MM.1S (cell line): ENCODE measurements at regions not wholly inside any gene's neighbourhood (a gene's known extent, or its start where the extent isn't known, plus 50 kb on each side); places are given as distances from the start of the nearest gene placed in this dataset.

Experiments
- DNase-seq: peaks from one replicate; pipeline ENCODE4 v3.0.0-alpha.2; 2015
- H2AFZ ChIP-seq: fragments of 300-600 bp; sonication (generic); 2 replicates; pipeline ENCODE4 v1.6.0; 2016; ENCODE audit warnings: antibody characterized with exemption, low read length
- H3F3A ChIP-seq: fragments of 300-600 bp; sonication (generic); 2 replicates; pipeline ENCODE4 v1.6.1; 2016; ENCODE audit warnings: mild to moderate bottlenecking, antibody characterized with exemption, low read length, moderate library complexity, mixed read lengths; ENCODE audit not compliant: insufficient read depth
- H3K27ac ChIP-seq: fragments of 300-600 bp; sonication (generic); 2 replicates; pipeline ENCODE4 v1.5.1; 2016; ENCODE audit warnings: mild to moderate bottlenecking, low read length
- H3K27me3 ChIP-seq: fragments of 300-600 bp; sonication (generic); replicated peaks from 2 replicates; pipeline ENCODE4 v1.6.0; 2016; ENCODE audit warnings: low read length; ENCODE audit not compliant: insufficient read depth
- H3K36me3 ChIP-seq: fragments of 300-600 bp; sonication (generic); replicated peaks from 2 replicates; pipeline ENCODE4 v1.6.1; 2016; ENCODE audit warnings: mild to moderate bottlenecking, low read length, mixed read lengths; ENCODE audit not compliant: insufficient read depth
- H3K4me1 ChIP-seq: fragments of 300-600 bp; sonication (generic); 2 replicates; pipeline ENCODE4 v1.6.1; 2016; ENCODE audit warnings: low read length, mixed read lengths
- H3K4me2 ChIP-seq: fragments of 300-600 bp; sonication (generic); 2 replicates; pipeline ENCODE4 v1.6.0; 2016; ENCODE audit warnings: low read depth, low read length
- H3K4me3 ChIP-seq: fragments of 300-600 bp; sonication (generic); 2 replicates; pipeline ENCODE4 v1.5.1; 2016; ENCODE audit warnings: low read length, mixed read lengths
- H3K79me2 ChIP-seq: fragments of 300-600 bp; sonication (generic); 2 replicates; pipeline ENCODE4 v1.6.1; 2016; ENCODE audit warnings: mixed run types, low read length, mixed read lengths
- H3K9ac ChIP-seq: fragments of 300-600 bp; sonication (generic); 2 replicates; pipeline ENCODE4 v1.6.1; 2016; ENCODE audit warnings: low read length, mixed read lengths
- H3K9me2 ChIP-seq: fragments of 300-600 bp; sonication (generic); replicated peaks from 2 replicates; pipeline ENCODE4 v1.6.1; 2016; ENCODE audit warnings: mild to moderate bottlenecking, low read length, mixed read lengths; ENCODE audit not compliant: insufficient read depth
- H3K9me3 ChIP-seq: fragments of 300-600 bp; sonication (generic); replicated peaks from 2 replicates; pipeline ENCODE4 v1.6.1; 2016; ENCODE audit warnings: mild to moderate bottlenecking, low read length, mixed read lengths; ENCODE audit not compliant: insufficient read depth
- H4K20me1 ChIP-seq: fragments of 300-600 bp; sonication (generic); 2 replicates; pipeline ENCODE4 v1.6.1; 2016; ENCODE audit warnings: mild to moderate bottlenecking, low read length, moderate library complexity, mixed read lengths; ENCODE audit not compliant: insufficient read depth
- EZH2 ChIP-seq: fragments of 300-600 bp; sonication (generic); optimal IDR thresholded peaks from 2 replicates; pipeline ENCODE3; 2017; ENCODE audit warnings: low read depth, mild to moderate bottlenecking, antibody characterized with exemption, low read length, mixed read lengths
- EZH2phosphoT487 ChIP-seq: fragments of 300-600 bp; sonication (generic); IDR thresholded peaks from 2 replicates; pipeline ENCODE4 v1.6.1; 2018; ENCODE audit warnings: antibody characterized with exemption, low read length
- TF ChIP-seq, protein P1 (sequence below): fragments of 300-600 bp; sonication (generic); IDR thresholded peaks from 2 replicates; pipeline ENCODE4 v1.5.1; 2016; ENCODE audit warnings: antibody characterized with exemption, low read length, mixed read lengths

DNA sequence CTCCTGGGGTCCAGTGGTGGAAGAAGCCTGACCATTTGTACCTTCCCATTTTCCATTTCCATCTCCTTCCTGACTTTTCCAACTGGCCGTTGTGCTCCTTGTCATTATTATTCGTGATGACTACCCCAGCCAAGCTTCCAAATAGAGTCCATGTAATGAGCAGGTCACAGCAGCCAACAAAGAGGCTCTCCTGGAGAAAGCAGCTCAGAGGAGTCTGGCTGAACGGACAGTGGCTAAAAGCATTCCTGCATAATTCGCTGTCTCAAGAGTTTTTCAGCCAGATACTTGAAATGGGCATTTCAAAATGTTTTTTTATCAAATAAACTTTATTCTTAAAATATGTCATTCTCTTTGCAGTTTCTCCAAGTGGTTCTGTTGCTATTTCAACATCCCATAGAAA is 458.6 kb downstream of the INHBA start:
- H2AFZ ChIP-seq = no peak overlapping the region
- H3F3A ChIP-seq = no peaks in the 10 kb centered on the region
- no peak overlapping the region for H3K4me3 ChIP-seq
- H3K27me3 ChIP-seq = no peaks in the 10 kb centered on the region
- no peaks in the 10 kb centered on the region for H3K9me3 ChIP-seq
- no peaks in the 10 kb centered on the region for H3K4me1 ChIP-seq
- H3K36me3 ChIP-seq = no peaks in the 10 kb centered on the region
- H3K27ac ChIP-seq = no peak overlapping the region
- H3K9me2 ChIP-seq = no peaks in the 10 kb centered on the region
- TF ChIP-seq EZH2 (no peak), EZH2phosphoT487 (no peak)
- TF ChIP-seq, protein P1, sequence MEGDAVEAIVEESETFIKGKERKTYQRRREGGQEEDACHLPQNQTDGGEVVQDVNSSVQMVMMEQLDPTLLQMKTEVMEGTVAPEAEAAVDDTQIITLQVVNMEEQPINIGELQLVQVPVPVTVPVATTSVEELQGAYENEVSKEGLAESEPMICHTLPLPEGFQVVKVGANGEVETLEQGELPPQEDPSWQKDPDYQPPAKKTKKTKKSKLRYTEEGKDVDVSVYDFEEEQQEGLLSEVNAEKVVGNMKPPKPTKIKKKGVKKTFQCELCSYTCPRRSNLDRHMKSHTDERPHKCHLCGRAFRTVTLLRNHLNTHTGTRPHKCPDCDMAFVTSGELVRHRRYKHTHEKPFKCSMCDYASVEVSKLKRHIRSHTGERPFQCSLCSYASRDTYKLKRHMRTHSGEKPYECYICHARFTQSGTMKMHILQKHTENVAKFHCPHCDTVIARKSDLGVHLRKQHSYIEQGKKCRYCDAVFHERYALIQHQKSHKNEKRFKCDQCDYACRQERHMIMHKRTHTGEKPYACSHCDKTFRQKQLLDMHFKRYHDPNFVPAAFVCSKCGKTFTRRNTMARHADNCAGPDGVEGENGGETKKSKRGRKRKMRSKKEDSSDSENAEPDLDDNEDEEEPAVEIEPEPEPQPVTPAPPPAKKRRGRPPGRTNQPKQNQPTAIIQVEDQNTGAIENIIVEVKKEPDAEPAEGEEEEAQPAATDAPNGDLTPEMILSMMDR = no peak
- H4K20me1 ChIP-seq = no peaks in the 10 kb centered on the region
- H3K9ac ChIP-seq = no peak overlapping the region
- H3K79me2 ChIP-seq = no peaks in the 10 kb centered on the region
- no peak for DNase-seq
- H3K4me2 ChIP-seq = no peak overlapping the region

- Histone ChIP-seq H3K9ac (no peak overlapping the region), H3K4me3 (no peak overlapping the region), H3K36me3 (no peaks in the 10 kb centered on the region), H3F3A (no peaks in the 10 kb centered on the region), H3K9me3 (no peaks in the 10 kb centered on the region), H3K9me2 (no peaks in the 10 kb centered on the region), H3K4me1 (no peaks in the 10 kb centered on the region), H3K27ac (no peak overlapping the region), H3K79me2 (no peaks in the 10 kb centered on the region), H2AFZ (no peak overlapping the region), H3K27me3 (no peaks in the 10 kb centered on the region), H3K4me2 (no peak overlapping the region), H4K20me1 (no peaks in the 10 kb centered on the region)
- no peak for DNase-seq
- TF ChIP-seq EZH2 (no peak), EZH2phosphoT487 (no peak)
- TF ChIP-seq, protein P1 = no peak
These were observed 461.2 kb downstream of the INHBA start for GRCh38 chr7:41241641-41242040.

- DNase-seq = no peak
- Histone ChIP-seq H3K4me1 (no peaks in the 10 kb centered on the region), H3K4me3 (no peak overlapping the region), H3K27me3 (no peaks in the 10 kb centered on the region), H3K9me3 (no peaks in the 10 kb centered on the region), H4K20me1 (no peaks in the 10 kb centered on the region), H3K36me3 (no peaks in the 10 kb centered on the region), H3K27ac (no peak overlapping the region), H3K9me2 (no peaks in the 10 kb centered on the region), H3K79me2 (no peaks in the 10 kb centered on the region), H3F3A (no peaks in the 10 kb centered on the region), H2AFZ (no peak overlapping the region), H3K9ac (no peak overlapping the region), H3K4me2 (no peak overlapping the region)
- TF ChIP-seq EZH2phosphoT487 (no peak), EZH2 (no peak)
- TF ChIP-seq, protein P1 = no peak
These were observed 463.3 kb downstream of the INHBA start for GRCh38 chr7:41239596-41239995.
